PC-9 (cell line): ENCODE measurements at regions not wholly inside any gene's neighbourhood (a gene's known extent, or its start where the extent isn't known, plus 50 kb on each side); places are given as distances from the start of the nearest gene placed in this dataset.

Source experiments
- BruUV-seq: library from RNA; stranded (reverse); fragments of 400-500 nt; replicated peaks from 2 replicates; lab custom pipeline; 2021; lab: Mats Ljungman, UMichigan
- CTCF ChIA-PET: fragments of 300-600 bp; sonication (Branson Sonifier 250); formaldehyde crosslinking; loops from one replicate; lab custom pipeline; 2022; ENCODE audit warnings: antibody characterized with exemption; lab: Charles Lee
- POLR2A ChIA-PET: fragments of 300-600 bp; sonication (Branson Sonifier 250); formaldehyde crosslinking; loops from one replicate; lab custom pipeline; 2022; ENCODE audit warnings: antibody characterized with exemption; ENCODE audit not compliant: unreplicated experiment; lab: Charles Lee
- DNase-seq, 2 experiments: peaks; one replicate each; pipeline versions ENCODE4 v3.0.0 to v3.0.0-alpha.2; 2015 to 2022; ENCODE audit warnings: mixed read lengths in 1 of 2
- H2AFZ ChIP-seq: fragments of 200-600 bp; sonication (generic); 2 replicates; pipeline ENCODE4 v1.8.1; 2017; ENCODE audit warnings: antibody characterized with exemption
- H3F3A ChIP-seq: fragments of 200-600 bp; sonication (generic); 2 replicates; pipeline ENCODE4 v1.8.1; 2017; ENCODE audit warnings: antibody characterized with exemption, mild to moderate bottlenecking, low read depth; ENCODE audit not compliant: insufficient read depth
- H3K27ac ChIP-seq: fragments of 200-600 bp; sonication (generic); 2 replicates; pipeline ENCODE4 v1.6.1; 2016; ENCODE audit warnings: mixed run types
- H3K27me3 ChIP-seq: fragments of 200-600 bp; sonication (generic); 2 replicates; pipeline ENCODE4 v1.6.1; 2016; ENCODE audit warnings: low read depth, mixed run types; ENCODE audit not compliant: insufficient read depth
- H3K36me3 ChIP-seq: fragments of 200-600 bp; sonication (generic); 2 replicates; pipeline ENCODE4 v1.6.1; 2016; ENCODE audit warnings: low read depth, mixed run types
- H3K4me1 ChIP-seq: fragments of 200-600 bp; sonication (generic); replicated peaks from 2 replicates; pipeline ENCODE4 v1.6.1; 2016; ENCODE audit warnings: mixed run types; ENCODE audit not compliant: insufficient read depth
- H3K4me2 ChIP-seq: fragments of 200-600 bp; sonication (generic); 2 replicates; pipeline ENCODE4 v1.6.1; 2017; ENCODE audit warnings: mixed run types
- H3K4me3 ChIP-seq: fragments of 200-600 bp; sonication (generic); 2 replicates; pipeline ENCODE4 v1.6.1; 2016; ENCODE audit warnings: mixed run types
- H3K79me2 ChIP-seq: fragments of 200-600 bp; sonication (generic); 2 replicates; pipeline ENCODE4 v1.6.1; 2017; ENCODE audit warnings: low read depth, mixed run types
- H3K9me2 ChIP-seq: fragments of 200-600 bp; sonication (generic); 2 replicates; pipeline ENCODE4 v1.8.1; 2017; ENCODE audit warnings: mild to moderate bottlenecking; ENCODE audit not compliant: insufficient read depth
- H3K9me3 ChIP-seq: fragments of 200-600 bp; sonication (generic); 2 replicates; pipeline ENCODE4 v1.8.1; 2016; ENCODE audit warnings: low read depth; ENCODE audit not compliant: insufficient read depth
- H4K20me1 ChIP-seq: fragments of 200-600 bp; sonication (generic); 2 replicates; pipeline ENCODE4 v1.8.1; 2017; ENCODE audit not compliant: insufficient read depth
- EZH2 ChIP-seq: fragments of 200-600 bp; sonication (generic); IDR thresholded peaks from 2 replicates; pipeline ENCODE4 v1.8.0; 2017; ENCODE audit warnings: antibody characterized with exemption, low read depth
- intact Hi-C: fragments of 100-400 bp; cut with micrococcal nuclease; formaldehyde crosslinking; loops from one replicate; pipeline ENCODE4 v1.10.0; 2022; ENCODE audit not compliant: unreplicated experiment
- TF ChIP-seq, protein P1 (sequence below): fragments of 200-600 bp; sonication (generic); conservative IDR thresholded peaks from 2 replicates; pipeline ENCODE4 v1.6.1; 2017; ENCODE audit warnings: mixed run types, antibody characterized with exemption, mild to moderate bottlenecking, moderate library complexity

DNA sequence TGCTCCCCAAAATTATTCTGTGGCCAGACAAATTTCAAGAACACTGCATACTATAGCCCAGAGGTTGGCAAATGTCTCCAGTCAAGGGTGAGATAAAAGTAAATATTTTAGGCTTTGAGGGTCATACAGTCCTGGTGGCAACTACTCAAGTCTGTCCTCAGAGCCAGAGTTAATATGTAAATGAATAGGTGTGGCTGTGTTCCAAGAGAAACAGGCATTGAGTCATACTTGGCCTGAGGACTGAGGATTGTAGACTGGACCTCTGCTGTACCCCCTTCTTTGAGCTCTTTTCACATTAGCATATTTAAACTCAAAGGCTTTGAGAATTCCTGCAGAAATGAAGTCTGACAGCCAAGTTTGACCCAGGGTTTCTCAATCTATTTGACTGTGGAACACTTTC, 129.2 kb upstream of the PTCH1 start:
- Histone ChIP-seq H3K79me2 (no peaks in the 10 kb centered on the region), H3K4me3 (no peak overlapping the region), H3K4me1 (no peaks in the 10 kb centered on the region), H3K4me2 (no peak overlapping the region), H3K9me2 (no peaks in the 10 kb centered on the region), H2AFZ (no peak overlapping the region), H3K36me3 (no peaks in the 10 kb centered on the region), H3K27ac (no peak overlapping the region), H3F3A (no peaks in the 10 kb centered on the region), H3K27me3 (peaks cover 64% of the 10 kb centered on the region), H4K20me1 (no peaks in the 10 kb centered on the region), H3K9me3 (no peaks in the 10 kb centered on the region)
- BruUV-seq = no TSS peak
- intact Hi-C loops = no loop called here
- TF ChIP-seq, protein P1, sequence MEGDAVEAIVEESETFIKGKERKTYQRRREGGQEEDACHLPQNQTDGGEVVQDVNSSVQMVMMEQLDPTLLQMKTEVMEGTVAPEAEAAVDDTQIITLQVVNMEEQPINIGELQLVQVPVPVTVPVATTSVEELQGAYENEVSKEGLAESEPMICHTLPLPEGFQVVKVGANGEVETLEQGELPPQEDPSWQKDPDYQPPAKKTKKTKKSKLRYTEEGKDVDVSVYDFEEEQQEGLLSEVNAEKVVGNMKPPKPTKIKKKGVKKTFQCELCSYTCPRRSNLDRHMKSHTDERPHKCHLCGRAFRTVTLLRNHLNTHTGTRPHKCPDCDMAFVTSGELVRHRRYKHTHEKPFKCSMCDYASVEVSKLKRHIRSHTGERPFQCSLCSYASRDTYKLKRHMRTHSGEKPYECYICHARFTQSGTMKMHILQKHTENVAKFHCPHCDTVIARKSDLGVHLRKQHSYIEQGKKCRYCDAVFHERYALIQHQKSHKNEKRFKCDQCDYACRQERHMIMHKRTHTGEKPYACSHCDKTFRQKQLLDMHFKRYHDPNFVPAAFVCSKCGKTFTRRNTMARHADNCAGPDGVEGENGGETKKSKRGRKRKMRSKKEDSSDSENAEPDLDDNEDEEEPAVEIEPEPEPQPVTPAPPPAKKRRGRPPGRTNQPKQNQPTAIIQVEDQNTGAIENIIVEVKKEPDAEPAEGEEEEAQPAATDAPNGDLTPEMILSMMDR = no peak
- no peak for TF ChIP-seq EZH2
- ChIA-PET CTCF (no interaction called here), POLR2A (interaction anchor here (0.6 kb wide), 1 partner anchor 1038 kb away, joined by 3 read pairs; no protein-coding TSS in a partner anchor)
- no peak for DNase-seq

DNA sequence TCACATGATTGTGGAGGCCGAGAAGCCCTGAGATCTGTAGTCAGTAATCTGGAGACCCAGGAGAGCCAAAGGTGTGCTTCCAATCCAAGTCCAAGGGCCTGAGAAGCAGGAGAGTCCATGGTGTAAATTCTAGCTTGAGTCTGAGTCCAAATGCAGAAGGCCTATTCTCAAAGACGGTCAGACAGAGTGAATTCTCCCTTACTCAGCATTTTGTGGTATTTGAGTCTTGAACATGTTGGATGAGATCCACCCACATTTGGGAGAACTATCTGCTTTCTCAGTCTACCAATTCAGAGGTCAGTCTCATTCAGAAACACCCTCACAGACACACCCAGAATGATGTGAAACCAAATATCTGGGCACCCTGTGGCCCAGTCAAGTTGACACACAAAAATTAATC, 128.8 kb upstream of the PTCH1 start:
- Histone ChIP-seq H3K79me2 (no peaks in the 10 kb centered on the region), H3K4me2 (no peak overlapping the region), H3K9me3 (no peaks in the 10 kb centered on the region), H3F3A (no peaks in the 10 kb centered on the region), H2AFZ (no peak overlapping the region), H3K27ac (no peak overlapping the region), H3K4me1 (no peaks in the 10 kb centered on the region), H3K9me2 (no peaks in the 10 kb centered on the region), H3K36me3 (no peaks in the 10 kb centered on the region), H4K20me1 (no peaks in the 10 kb centered on the region), H3K27me3 (peaks cover 64% of the 10 kb centered on the region), H3K4me3 (no peak overlapping the region)
- ChIA-PET CTCF (no interaction called here), POLR2A (interaction anchor here (0.6 kb wide), 1 partner anchor 1038 kb away, joined by 3 read pairs; no protein-coding TSS in a partner anchor)
- intact Hi-C loops = no loop called here
- DNase-seq = no peak
- TF ChIP-seq, protein P1 = no peak
- no peak for TF ChIP-seq EZH2
- no TSS peak for BruUV-seq

- TF ChIP-seq, protein P1 = no peak
- no peak for TF ChIP-seq EZH2
- Histone ChIP-seq H3K27ac (no peak overlapping the region), H2AFZ (no peak overlapping the region), H3K4me3 (no peak overlapping the region), H3K9me2 (no peaks in the 10 kb centered on the region), H4K20me1 (no peaks in the 10 kb centered on the region), H3K4me2 (no peak overlapping the region), H3F3A (no peaks in the 10 kb centered on the region), H3K27me3 (peaks cover 63% of the 10 kb centered on the region), H3K9me3 (no peaks in the 10 kb centered on the region), H3K79me2 (no peaks in the 10 kb centered on the region), H3K4me1 (no peaks in the 10 kb centered on the region), H3K36me3 (no peaks in the 10 kb centered on the region)
- no peak for DNase-seq
- CTCF ChIA-PET = no interaction called here
- intact Hi-C loops = no loop called here
- POLR2A ChIA-PET = no interaction called here
- no TSS peak for BruUV-seq
Observed at GRCh38 chr9:95644377-95644776, 127.6 kb upstream of the PTCH1 start.
